ENCODE measurements at regions not wholly inside any gene's neighbourhood (a gene's known extent, or its start where the extent isn't known, plus 50 kb on each side); places are given as distances from the start of the nearest gene placed in this dataset.

GRCh38 chr4:166538491-166539005 is 665.5 kb downstream of the TLL1 start:
- TF ChIP-seq REST (IDR thresholded peaks at IDR 0.05) (no peak), CTCF (IDR thresholded peaks at IDR 0.05; ENCODE audit: low read depth, low read length, missing input control) (no peak), TAF1 (conservative IDR thresholded peaks at IDR 0.05) (no peak), RXRA (IDR thresholded peaks at IDR 0.05) (no peak), GABPA (IDR thresholded peaks at IDR 0.05 in 1 of 2, conservative IDR thresholded peaks at IDR 0.05 in 1 of 2) (no peak), JUND (IDR thresholded peaks at IDR 0.05) (no peak), MAX (IDR thresholded peaks at IDR 0.05) (no peak), ZBTB33 (IDR thresholded peaks at IDR 0.05) (no peak)

Data from liver (tissue), 3 donors.